ENCODE measurements at regions not wholly inside any gene's neighbourhood (a gene's known extent, or its start where the extent isn't known, plus 50 kb on each side); places are given as distances from the start of the nearest gene placed in this dataset.

GRCh38 chr12:27898022-27898421 is 74.5 kb downstream of the PTHLH start (continued):
- no peak for TF ChIP-seq ETS1 (IDR thresholded peaks at IDR 0.05)
- TF ChIP-seq EZH2 (IDR thresholded peaks at IDR 0.05; ENCODE audit: low read depth, unreplicated experiment), result no peak

GRCh38 chr12:27896419-27896990 is 76.0 kb downstream of the PTHLH start:
- Histone ChIP-seq H2AFZ (no peak overlapping the region), H3K4me3 (no peak overlapping the region), H3K4me1 (ENCODE audit: insufficient read depth) (no peaks in the 10 kb centered on the region), H3K27me3 (ENCODE audit: insufficient read depth) (no peaks in the 10 kb centered on the region), H4K20me1 (replicated peaks; ENCODE audit: insufficient read depth) (no peaks in the 10 kb centered on the region), H3F3A (replicated peaks; ENCODE audit: low read depth) (no peaks in the 10 kb centered on the region), H3K4me2 (no peak overlapping the region), H3K9me2 (ENCODE audit: insufficient read depth) (no peaks in the 10 kb centered on the region), H3K79me2 (replicated peaks; ENCODE audit: insufficient read depth) (no peaks in the 10 kb centered on the region), H3K36me3 (ENCODE audit: insufficient read depth) (no peaks in the 10 kb centered on the region), H3K27ac (ENCODE audit: low read depth) (no peak overlapping the region)
- Mint-ChIP-seq H3K4me1 (no peaks in the 10 kb centered on the region), H3K27ac (no peak overlapping the region), H3K27me3 (ENCODE audit: insufficient read depth, low read depth, poor library complexity) (no peaks in the 10 kb centered on the region), H3K4me3 (no peak overlapping the region), H3K9me3 (no peaks in the 10 kb centered on the region), H3K36me3 (ENCODE audit: low read depth) (no peaks in the 10 kb centered on the region)
- no peak for DNase-seq (ENCODE audit: low spot score)
- ATAC-seq, result no peak
- no peak for TF ChIP-seq CREB1 (CRISPR knock-in tag; IDR thresholded peaks at IDR 0.05; ENCODE audit: low read depth)
- no peak for TF ChIP-seq ZNF462 (CRISPR knock-in tag; IDR thresholded peaks at IDR 0.05)
- no peak for TF ChIP-seq NANOG (IDR thresholded peaks at IDR 0.05; ENCODE audit: borderline replicate concordance)
- no peak for TF ChIP-seq JUNB (IDR thresholded peaks at IDR 0.05; ENCODE audit: unreplicated experiment)
- TF ChIP-seq REST (IDR thresholded peaks at IDR 0.05; ENCODE audit: unreplicated experiment), result no peak
- no peak for TF ChIP-seq CTCF (conservative IDR thresholded peaks at IDR 0.05; ENCODE audit: low read depth in 2 of 2)
- no peak for TF ChIP-seq EZH2 (IDR thresholded peaks at IDR 0.05; ENCODE audit: low read depth, unreplicated experiment)
- TF ChIP-seq EZH2phosphoT487 (IDR thresholded peaks at IDR 0.05; ENCODE audit: unreplicated experiment), result no peak
- TF ChIP-seq ZNF114 (CRISPR knock-in tag; IDR thresholded peaks at IDR 0.05), result no peak
- no peak for TF ChIP-seq STAT1 (IDR thresholded peaks at IDR 0.05; ENCODE audit: unreplicated experiment)
- no peak for TF ChIP-seq POLR2AphosphoS5 (IDR thresholded peaks at IDR 0.05; ENCODE audit: low read depth)
- no peak for TF ChIP-seq ZNF331 (CRISPR knock-in tag; IDR thresholded peaks at IDR 0.05; ENCODE audit: low read depth)
